ENCODE measurements at regions not wholly inside any gene's neighbourhood (a gene's known extent, or its start where the extent isn't known, plus 50 kb on each side); places are given as distances from the start of the nearest gene placed in this dataset.
A peak's percentile ranks its signal among the peaks of the same experiment; 100 is the strongest.

GRCh38 chr10:77715536-77715935 is 77.9 kb upstream of the KCNMA1 start:
- no peak for DNase-seq (ENCODE audit: low read depth)
- TF ChIP-seq CTCF (IDR thresholded peaks at IDR 0.05; ENCODE audit: insufficient read depth, low read depth, low read length): no peak
- no peak overlapping the region for H3K4me3 ChIP-seq (ENCODE audit: low read depth, low read length)

GRCh38 chr10:77715088-77715487 is 77.5 kb upstream of the KCNMA1 start:
- H3K4me3 ChIP-seq (ENCODE audit: low read depth, low read length): no peak overlapping the region
- no peak for DNase-seq (ENCODE audit: low read depth)
- no peak for TF ChIP-seq CTCF (IDR thresholded peaks at IDR 0.05; ENCODE audit: insufficient read depth, low read depth, low read length)

- H3K4me3 ChIP-seq (ENCODE audit: low read depth, low read length): no peak overlapping the region
- DNase-seq (ENCODE audit: low read depth): no peak
- TF ChIP-seq CTCF (IDR thresholded peaks at IDR 0.05; ENCODE audit: insufficient read depth, low read depth, low read length): no peak
Measured at GRCh38 chr10:77713521-77714280, 76.1 kb upstream of the KCNMA1 start.

GRCh38 chr10:77712207-77712606 is 74.6 kb upstream of the KCNMA1 start:
- TF ChIP-seq CTCF (IDR thresholded peaks at IDR 0.05; ENCODE audit: insufficient read depth, low read depth, low read length): no peak
- no peak overlapping the region for H3K4me3 ChIP-seq (ENCODE audit: low read depth, low read length)
- no peak for DNase-seq (ENCODE audit: low read depth)

GRCh38 chr10:77711683-77712049 is 74.1 kb upstream of the KCNMA1 start:
- no peak overlapping the region for H3K4me3 ChIP-seq (ENCODE audit: low read depth, low read length)
- TF ChIP-seq CTCF (IDR thresholded peaks at IDR 0.05; ENCODE audit: insufficient read depth, low read depth, low read length): no peak
- DNase-seq (ENCODE audit: low read depth): no peak

- TF ChIP-seq CTCF (IDR thresholded peaks at IDR 0.05; ENCODE audit: insufficient read depth, low read depth, low read length): peak; percentile 98
- H3K4me3 ChIP-seq (ENCODE audit: low read depth, low read length): peak overlapping the region; percentile 52
- peak; percentile 49 for DNase-seq (ENCODE audit: low read depth)
Measured at GRCh38 chr10:77710759-77711682, 73.4 kb upstream of the KCNMA1 start.

Data from fibroblast of villous mesenchyme (primary cell).